Brain microvascular endothelial cell (primary cell): ENCODE measurements at regions not wholly inside any gene's neighbourhood (a gene's known extent, or its start where the extent isn't known, plus 50 kb on each side); places are given as distances from the start of the nearest gene placed in this dataset.

Experiments
- DNase-seq: peaks from one replicate; pipeline ENCODE4 v3.0.0-alpha.2; 2020
- H3K27ac ChIP-seq: fragments of 250-450 bp; sonication (Bioruptor Pico); 2 replicates; pipeline ENCODE4 v1.5.1; 2020; ENCODE audit warnings: mild to moderate bottlenecking, moderate library complexity
- H3K27me3 ChIP-seq: fragments of 250-450 bp; sonication (Bioruptor Pico); replicated peaks from 2 replicates; pipeline ENCODE4 v1.5.1; 2020; ENCODE audit warnings: mild to moderate bottlenecking
- H3K36me3 ChIP-seq: fragments of 250-450 bp; sonication (Bioruptor Pico); replicated peaks from 2 replicates; pipeline ENCODE4 v1.5.1; 2020; ENCODE audit warnings: mild to moderate bottlenecking
- H3K4me3 ChIP-seq: 2 replicates; pipeline ENCODE4 v1.5.1; 2011; ENCODE audit warnings: low read depth, mild to moderate bottlenecking, control low read depth, low read length, moderate library complexity
- CTCF ChIP-seq: IDR thresholded peaks from 2 replicates; pipeline ENCODE4 v1.5.1; 2011; ENCODE audit warnings: low read depth, mild to moderate bottlenecking, moderate library complexity, low read length, control low read depth, inconsistent platforms; ENCODE audit errors: missing control alignments
- in situ Hi-C: cut with HindIII; loops from 2 replicates; pipeline ENCODE4 v1.10.0; 2017; ENCODE audit warnings: low sequenced_read_pairs, low pct_ligation_motif_present

DNA sequence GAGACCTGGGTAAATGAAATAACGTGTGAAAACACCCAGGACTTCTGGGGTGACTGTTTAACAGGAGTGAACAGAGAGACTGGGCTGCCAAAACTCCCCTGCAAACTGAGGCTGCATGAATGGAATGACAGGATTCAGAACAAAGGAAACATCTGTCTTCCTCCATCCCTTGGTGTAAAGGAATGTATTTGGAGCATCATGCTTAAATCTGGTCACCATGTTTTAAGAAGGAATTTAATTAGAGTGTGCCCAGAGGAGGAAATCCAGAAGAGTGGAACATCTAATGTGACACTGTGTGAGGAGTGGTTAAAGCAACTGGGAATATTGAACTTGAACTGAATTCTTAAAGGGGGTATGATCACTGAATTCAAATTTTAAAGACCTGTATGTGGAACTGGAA is 437.2 kb downstream of the LIG4 start:
- H3K36me3 ChIP-seq: no peaks in the 10 kb centered on the region
- no peak for TF ChIP-seq CTCF
- no peaks in the 10 kb centered on the region for H3K27me3 ChIP-seq
- H3K27ac ChIP-seq: no peak overlapping the region
- H3K4me3 ChIP-seq: no peak overlapping the region
- in situ Hi-C loops: no loop called here
- DNase-seq: no peak

DNA sequence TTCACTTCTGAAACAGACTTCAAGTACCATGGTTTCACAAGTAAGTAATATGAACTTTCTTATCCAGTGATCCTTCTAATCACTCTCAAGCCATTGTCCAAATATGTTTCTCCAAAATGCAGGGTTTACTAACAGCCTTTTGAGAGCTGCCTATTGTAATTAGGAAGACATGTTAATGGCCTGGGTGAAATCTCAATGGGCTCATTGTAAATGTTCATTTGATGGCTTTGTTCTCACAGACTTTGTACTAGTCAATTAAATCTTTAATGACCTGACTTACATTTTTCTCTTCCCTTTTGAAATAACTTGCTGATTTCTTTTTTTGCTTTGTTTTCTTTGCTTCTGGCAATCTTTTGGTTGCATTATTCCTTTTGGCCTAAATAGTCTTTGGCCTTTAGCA is 444.8 kb downstream of the LIG4 start:
- Histone ChIP-seq H3K27ac (no peak overlapping the region), H3K27me3 (no peaks in the 10 kb centered on the region), H3K4me3 (no peak overlapping the region), H3K36me3 (no peaks in the 10 kb centered on the region)
- no peak for TF ChIP-seq CTCF
- no peak for DNase-seq
- in situ Hi-C loops: no loop called here

GRCh38 chr13:107767119-107767518 is 448.2 kb downstream of the LIG4 start:
- no peak overlapping the region for H3K27ac ChIP-seq
- H3K36me3 ChIP-seq: no peaks in the 10 kb centered on the region
- TF ChIP-seq CTCF: no peak
- in situ Hi-C loops: no loop called here
- no peaks in the 10 kb centered on the region for H3K27me3 ChIP-seq
- H3K4me3 ChIP-seq: no peak overlapping the region
- no peak for DNase-seq

DNA sequence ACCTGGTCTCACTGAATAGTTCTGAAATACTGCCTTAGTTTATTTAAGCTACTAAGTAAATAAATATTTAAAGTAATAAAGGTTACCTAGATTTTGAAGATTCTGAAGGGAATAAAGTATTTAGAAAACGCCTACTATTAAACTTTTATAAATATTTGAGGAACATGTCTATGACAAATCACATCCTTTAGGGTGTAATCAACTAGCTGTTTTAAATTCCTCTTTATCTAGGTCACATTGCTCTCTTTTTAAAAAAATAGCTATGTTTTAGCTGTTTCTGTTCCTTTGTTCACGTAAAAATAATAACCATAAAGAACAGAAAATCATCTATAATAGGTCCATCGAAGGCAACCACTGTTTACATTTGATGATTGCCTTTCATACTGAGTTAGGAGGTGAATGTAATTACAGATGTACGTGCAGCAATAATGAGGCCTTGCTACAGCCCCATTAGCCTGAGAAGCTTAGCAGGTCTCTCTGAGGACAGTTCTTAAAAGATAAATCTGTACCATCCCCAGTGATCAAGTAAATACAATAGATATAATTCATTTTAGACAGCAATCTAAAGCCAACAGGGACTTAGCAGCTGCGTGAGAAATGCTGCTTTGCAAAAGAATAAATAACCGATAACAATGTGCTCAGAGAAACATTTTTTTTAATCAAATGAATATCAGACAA is 449.5 kb downstream of the LIG4 start:
- Histone ChIP-seq H3K4me3 (no peak overlapping the region), H3K36me3 (no peaks in the 10 kb centered on the region), H3K27ac (peak overlapping the region; percentile 67), H3K27me3 (no peaks in the 10 kb centered on the region)
- DNase-seq: no peak
- in situ Hi-C loops: no loop called here
- no peak for TF ChIP-seq CTCF

GRCh38 chr13:107764046-107764445 is 451.3 kb downstream of the LIG4 start:
- DNase-seq: no peak

More at GRCh38 chr13:107764046-107764445, 451.3 kb downstream of the LIG4 start:
- no peak overlapping the region for H3K27ac ChIP-seq
- H3K4me3 ChIP-seq: no peak overlapping the region
- in situ Hi-C loops: no loop called here
- no peaks in the 10 kb centered on the region for H3K27me3 ChIP-seq
- no peak for TF ChIP-seq CTCF
- no peaks in the 10 kb centered on the region for H3K36me3 ChIP-seq
